Kidney epithelial cell (primary cell): ENCODE measurements at regions not wholly inside any gene's neighbourhood (a gene's known extent, or its start where the extent isn't known, plus 50 kb on each side); places are given as distances from the start of the nearest gene placed in this dataset.

ENCODE experiments used
- DNase-seq: peaks from one replicate; pipeline ENCODE4 v3.0.0-alpha.2; 2010; ENCODE audit warnings: low read depth
- H3K27me3 ChIP-seq: 2 replicates; pipeline ENCODE4 v1.6.0; 2011; ENCODE audit warnings: low read length; ENCODE audit not compliant: control insufficient read depth, insufficient read depth
- H3K36me3 ChIP-seq: 2 replicates; pipeline ENCODE4 v1.5.1; 2011; ENCODE audit warnings: low read length; ENCODE audit not compliant: control insufficient read depth, insufficient read depth
- H3K4me3 ChIP-seq: 2 replicates; pipeline ENCODE4 v1.5.1; 2011; ENCODE audit warnings: low read depth, mild to moderate bottlenecking, control low read depth, low read length
- CTCF ChIP-seq: IDR thresholded peaks from 2 replicates; pipeline ENCODE4 v1.5.1; 2011; ENCODE audit warnings: mild to moderate bottlenecking, moderate library complexity, low read length, control low read depth, inconsistent platforms; ENCODE audit not compliant: insufficient read depth, poor library complexity, severe bottlenecking

GRCh38 chr2:77995161-77995560, 473.0 kb upstream of the LRRTM4 start:
- H3K36me3 ChIP-seq = no peaks in the 10 kb centered on the region
- no peak for TF ChIP-seq CTCF
- H3K4me3 ChIP-seq = no peak overlapping the region
- DNase-seq = no peak
- no peaks in the 10 kb centered on the region for H3K27me3 ChIP-seq

DNA sequence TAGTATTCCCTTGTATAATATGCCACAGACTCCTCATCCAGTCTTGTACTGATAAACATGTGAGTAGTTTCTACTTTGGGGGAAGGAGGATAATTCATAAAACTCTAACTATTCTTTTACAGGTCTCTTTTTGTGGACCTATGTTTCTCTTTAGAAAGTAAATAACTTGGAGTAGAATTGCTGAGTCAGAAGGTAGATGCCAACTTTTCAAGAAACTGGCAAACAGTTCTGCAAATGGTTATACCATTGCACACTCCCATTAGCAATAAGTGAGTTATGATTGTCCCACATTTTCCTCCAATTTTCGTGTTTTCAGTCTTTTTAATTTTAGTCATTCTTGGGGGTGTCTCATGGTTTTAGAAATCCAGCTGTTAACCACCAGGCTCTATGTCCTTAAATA, 477.2 kb upstream of the LRRTM4 start:
- H3K27me3 ChIP-seq = no peaks in the 10 kb centered on the region
- no peaks in the 10 kb centered on the region for H3K36me3 ChIP-seq
- no peak for TF ChIP-seq CTCF

DNA sequence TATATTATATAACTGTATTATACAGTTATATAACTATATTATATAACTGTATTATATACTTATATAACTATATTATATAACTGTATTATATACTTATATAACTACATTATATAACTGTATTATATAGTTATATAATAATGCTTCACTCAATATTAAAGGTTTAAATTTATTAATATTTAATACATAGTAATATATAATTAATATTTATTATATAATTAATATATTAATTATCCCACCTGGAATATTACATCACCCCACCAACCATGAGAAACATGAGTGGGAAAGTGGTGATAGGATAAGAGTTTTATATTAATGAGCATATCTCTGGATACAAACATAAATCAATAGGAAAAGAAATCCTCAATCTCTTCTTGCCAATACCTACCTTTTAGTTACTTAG, 487.1 kb upstream of the LRRTM4 start:
- no peaks in the 10 kb centered on the region for H3K27me3 ChIP-seq
- no peaks in the 10 kb centered on the region for H3K36me3 ChIP-seq
- DNase-seq = no peak
- no peak for TF ChIP-seq CTCF
- no peak overlapping the region for H3K4me3 ChIP-seq

More for the DNA sequence above, 477.2 kb upstream of the LRRTM4 start:
- H3K4me3 ChIP-seq = no peak overlapping the region
- DNase-seq = no peak

GRCh38 chr2:78011251-78011650, 489.1 kb upstream of the LRRTM4 start:
- Histone ChIP-seq H3K4me3 (no peak overlapping the region), H3K36me3 (no peaks in the 10 kb centered on the region), H3K27me3 (no peaks in the 10 kb centered on the region)
- no peak for DNase-seq
- TF ChIP-seq CTCF = no peak

- no peaks in the 10 kb centered on the region for H3K27me3 ChIP-seq
- DNase-seq = no peak
- no peak overlapping the region for H3K4me3 ChIP-seq
- TF ChIP-seq CTCF = no peak
- H3K36me3 ChIP-seq = no peaks in the 10 kb centered on the region
Measured at GRCh38 chr2:78020491-78020890, 498.3 kb upstream of the LRRTM4 start.

DNA sequence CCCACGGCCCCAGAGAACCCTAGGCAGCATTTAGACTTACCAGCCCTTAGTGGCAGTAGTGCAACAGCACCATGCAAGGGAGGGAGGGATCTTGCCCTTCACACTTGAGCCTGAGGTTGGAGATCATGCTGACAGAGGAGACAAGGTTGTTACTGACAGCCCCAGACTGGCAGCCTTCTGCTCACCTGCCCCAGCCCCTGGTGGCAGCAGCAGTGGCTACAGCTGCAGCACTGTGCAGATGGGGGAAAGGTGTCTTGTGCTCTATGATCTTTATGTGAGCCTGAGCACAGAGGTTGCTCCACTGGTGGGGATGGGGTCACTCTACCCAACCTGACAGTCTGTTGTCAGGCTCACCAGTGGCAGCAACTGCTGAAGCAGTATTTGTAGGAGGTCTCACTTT, 501.2 kb upstream of the LRRTM4 start:
- no peak for DNase-seq
- Histone ChIP-seq H3K36me3 (no peaks in the 10 kb centered on the region), H3K27me3 (no peaks in the 10 kb centered on the region), H3K4me3 (no peak overlapping the region)
- TF ChIP-seq CTCF = no peak
